ENCODE measurements at regions not wholly inside any gene's neighbourhood (a gene's known extent, or its start where the extent isn't known, plus 50 kb on each side); places are given as distances from the start of the nearest gene placed in this dataset.

DNA sequence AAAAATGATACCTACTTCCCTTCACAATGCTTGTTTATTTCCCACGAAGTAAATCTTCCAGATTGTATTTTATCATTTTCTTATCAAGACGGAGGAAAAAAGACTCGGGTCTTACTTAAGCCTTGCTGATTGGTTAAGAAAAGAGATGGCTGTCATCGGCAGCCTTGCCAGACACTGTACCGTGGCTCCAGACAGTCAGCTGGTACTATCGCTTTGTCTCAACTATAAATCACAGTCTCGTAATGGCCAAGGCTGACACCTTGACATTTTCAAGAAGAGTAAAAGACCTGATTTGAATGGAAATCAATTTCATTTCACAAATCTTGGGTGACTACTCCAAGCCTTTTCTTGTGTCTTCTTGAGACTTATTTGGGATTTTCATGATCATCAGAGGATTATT, 868.0 kb downstream of the USP25 start:
- H3K4me3 ChIP-seq (ENCODE audit: low read depth, low read length) = no peak overlapping the region
- no peak for DNase-seq (ENCODE audit: low read depth)
- TF ChIP-seq, protein P1, sequence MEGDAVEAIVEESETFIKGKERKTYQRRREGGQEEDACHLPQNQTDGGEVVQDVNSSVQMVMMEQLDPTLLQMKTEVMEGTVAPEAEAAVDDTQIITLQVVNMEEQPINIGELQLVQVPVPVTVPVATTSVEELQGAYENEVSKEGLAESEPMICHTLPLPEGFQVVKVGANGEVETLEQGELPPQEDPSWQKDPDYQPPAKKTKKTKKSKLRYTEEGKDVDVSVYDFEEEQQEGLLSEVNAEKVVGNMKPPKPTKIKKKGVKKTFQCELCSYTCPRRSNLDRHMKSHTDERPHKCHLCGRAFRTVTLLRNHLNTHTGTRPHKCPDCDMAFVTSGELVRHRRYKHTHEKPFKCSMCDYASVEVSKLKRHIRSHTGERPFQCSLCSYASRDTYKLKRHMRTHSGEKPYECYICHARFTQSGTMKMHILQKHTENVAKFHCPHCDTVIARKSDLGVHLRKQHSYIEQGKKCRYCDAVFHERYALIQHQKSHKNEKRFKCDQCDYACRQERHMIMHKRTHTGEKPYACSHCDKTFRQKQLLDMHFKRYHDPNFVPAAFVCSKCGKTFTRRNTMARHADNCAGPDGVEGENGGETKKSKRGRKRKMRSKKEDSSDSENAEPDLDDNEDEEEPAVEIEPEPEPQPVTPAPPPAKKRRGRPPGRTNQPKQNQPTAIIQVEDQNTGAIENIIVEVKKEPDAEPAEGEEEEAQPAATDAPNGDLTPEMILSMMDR (IDR thresholded peaks at IDR 0.05; ENCODE audit: insufficient read depth, low read depth, low read length, missing control alignments) = no peak

DNA sequence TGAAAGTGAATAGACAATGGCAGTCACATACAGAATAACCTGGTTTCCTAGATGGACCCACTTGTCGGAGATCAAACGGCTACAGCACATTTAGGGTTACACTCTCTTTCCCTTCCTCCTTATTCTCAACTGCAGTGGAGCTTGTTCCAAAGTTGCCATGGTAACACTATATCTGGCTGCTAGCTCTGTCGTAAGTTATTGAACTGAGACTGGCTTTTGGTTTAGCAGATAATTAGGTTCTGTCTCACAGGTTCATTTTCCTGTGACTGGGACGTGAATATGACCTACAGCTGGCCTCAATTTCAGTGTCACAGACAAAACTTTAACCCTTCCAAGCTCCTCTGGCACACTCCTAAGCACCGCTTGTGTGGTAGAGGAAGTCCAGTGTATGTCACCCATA, 875.8 kb downstream of the USP25 start:
- DNase-seq (ENCODE audit: low read depth) = no peak
- H3K4me3 ChIP-seq (ENCODE audit: low read depth, low read length) = no peak overlapping the region
- TF ChIP-seq, protein P1 (IDR thresholded peaks at IDR 0.05; ENCODE audit: insufficient read depth, low read depth, low read length, missing control alignments) = no peak

DNA sequence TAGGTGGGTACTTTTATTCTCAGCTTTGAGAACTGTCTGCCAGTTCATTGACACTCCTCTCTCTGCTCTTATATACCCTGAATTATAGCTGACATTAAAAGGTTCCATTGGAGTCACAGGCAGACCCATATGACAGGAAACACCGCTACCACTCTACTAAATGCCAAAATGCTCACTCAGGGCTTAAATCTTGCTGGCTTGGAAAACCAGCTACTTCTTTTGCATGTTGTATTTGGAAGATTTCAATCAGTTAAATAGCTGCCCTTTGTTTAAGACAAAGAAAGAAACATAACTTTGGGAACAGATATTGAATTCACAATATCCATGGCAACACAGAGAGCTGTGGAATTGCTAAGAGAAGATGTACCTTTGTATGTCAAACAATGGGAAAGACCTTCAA, 876.5 kb downstream of the USP25 start:
- no peak overlapping the region for H3K4me3 ChIP-seq (ENCODE audit: low read depth, low read length)
- TF ChIP-seq, protein P1 (IDR thresholded peaks at IDR 0.05; ENCODE audit: insufficient read depth, low read depth, low read length, missing control alignments) = no peak
- no peak for DNase-seq (ENCODE audit: low read depth)

DNA sequence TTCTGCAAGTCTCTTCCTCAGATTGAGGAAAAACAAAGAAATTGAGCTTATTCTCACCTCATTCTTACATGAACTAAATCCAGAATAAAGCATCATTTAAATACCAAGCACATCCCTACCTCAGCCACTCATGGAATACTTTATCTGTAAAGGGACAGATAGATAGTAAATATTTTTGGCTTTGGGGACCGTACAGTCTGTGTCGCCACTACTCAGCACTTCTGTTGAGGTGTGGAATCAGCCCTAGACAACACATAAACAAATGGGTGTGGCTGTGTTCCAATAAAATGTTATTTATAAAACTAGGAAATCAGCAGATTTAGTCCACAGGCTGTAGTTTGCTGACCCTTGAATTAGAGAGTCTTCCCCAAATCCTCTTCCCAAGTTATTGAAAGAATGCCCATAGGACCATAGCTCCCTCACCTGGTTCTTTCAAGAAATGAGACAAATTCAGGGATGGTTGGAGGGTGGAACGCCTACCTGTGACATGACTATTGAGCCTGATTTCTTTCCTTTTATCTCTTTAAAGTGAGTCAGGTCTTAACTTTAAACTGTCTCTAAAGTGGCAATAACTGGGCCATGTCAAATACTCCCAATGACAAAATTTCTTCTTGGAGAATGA, 878.5 kb downstream of the USP25 start:
- no peak overlapping the region for H3K4me3 ChIP-seq (ENCODE audit: low read depth, low read length)
- TF ChIP-seq, protein P1 (IDR thresholded peaks at IDR 0.05; ENCODE audit: insufficient read depth, low read depth, low read length, missing control alignments) = no peak
- DNase-seq (ENCODE audit: low read depth) = no peak

DNA sequence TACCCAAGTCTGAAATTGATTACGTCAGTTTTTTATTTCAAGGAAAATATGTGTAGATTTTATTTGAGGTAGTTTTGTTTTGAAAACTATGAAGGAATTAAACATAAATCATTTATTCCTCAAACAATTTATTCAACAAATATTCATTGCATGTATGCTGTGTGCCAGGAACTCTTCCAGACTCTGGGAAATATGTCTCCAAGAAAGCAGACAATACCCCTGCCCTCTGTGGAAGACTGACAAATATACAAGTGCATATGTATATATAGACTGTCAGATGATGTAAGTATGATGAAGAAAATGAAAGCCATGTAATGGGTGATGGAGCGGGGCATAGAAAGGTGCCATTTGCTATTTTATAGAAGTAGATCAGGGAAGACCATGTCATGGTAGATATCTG, 889.5 kb downstream of the USP25 start:
- TF ChIP-seq, protein P1 (IDR thresholded peaks at IDR 0.05; ENCODE audit: insufficient read depth, low read depth, low read length, missing control alignments) = no peak
- no peak overlapping the region for H3K4me3 ChIP-seq (ENCODE audit: low read depth, low read length)
- DNase-seq (ENCODE audit: low read depth) = no peak

DNA sequence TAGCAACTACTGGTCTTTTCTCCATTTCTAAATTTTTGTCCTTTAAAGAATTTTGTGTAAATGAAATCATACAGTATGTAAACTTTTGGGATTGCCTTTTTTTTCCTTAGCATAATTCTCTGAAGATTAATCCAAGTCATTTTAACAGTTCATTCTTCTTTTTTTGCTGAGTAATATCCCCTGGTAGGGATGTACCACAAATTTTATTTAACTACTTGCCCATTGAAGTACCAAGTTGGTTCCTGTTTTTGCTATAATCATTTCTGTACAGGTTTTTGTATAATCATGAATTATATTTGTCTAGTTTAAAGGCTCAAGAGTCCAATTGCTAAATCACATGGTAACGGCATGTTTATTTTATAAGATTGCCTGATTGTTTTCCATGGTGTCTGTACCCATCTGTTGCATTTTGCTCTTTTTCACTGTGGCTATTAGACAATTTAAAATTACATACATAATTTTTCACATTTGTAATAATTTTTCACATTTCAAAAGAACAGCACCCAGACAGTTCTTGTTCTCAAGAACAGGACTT, 891.1 kb downstream of the USP25 start:
- TF ChIP-seq, protein P1 (IDR thresholded peaks at IDR 0.05; ENCODE audit: insufficient read depth, low read depth, low read length, missing control alignments) = no peak

More for the DNA sequence above, 891.1 kb downstream of the USP25 start:
- no peak for DNase-seq (ENCODE audit: low read depth)
- H3K4me3 ChIP-seq (ENCODE audit: low read depth, low read length) = no peak overlapping the region
